ENCODE measurements at regions not wholly inside any gene's neighbourhood (a gene's known extent, or its start where the extent isn't known, plus 50 kb on each side); places are given as distances from the start of the nearest gene placed in this dataset.

GRCh38 chr1:192260076-192260475 lies 56.7 kb upstream of the RGS21 start:
- TF ChIP-seq CTCF (IDR thresholded peaks at IDR 0.05; ENCODE audit: low read length) (no peak), EZH2 (optimal IDR thresholded peaks at IDR 0.05; ENCODE audit: low read depth, low read length) (no peak)

Measured in MM.1S (cell line).